ENCODE measurements at regions not wholly inside any gene's neighbourhood (a gene's known extent, or its start where the extent isn't known, plus 50 kb on each side); places are given as distances from the start of the nearest gene placed in this dataset.
"Not testable (repeated sequence)": the region's sequence is repeated elsewhere in the genome, so short reads cannot be mapped to it uniquely, and the experiment has no call there.

DNA sequence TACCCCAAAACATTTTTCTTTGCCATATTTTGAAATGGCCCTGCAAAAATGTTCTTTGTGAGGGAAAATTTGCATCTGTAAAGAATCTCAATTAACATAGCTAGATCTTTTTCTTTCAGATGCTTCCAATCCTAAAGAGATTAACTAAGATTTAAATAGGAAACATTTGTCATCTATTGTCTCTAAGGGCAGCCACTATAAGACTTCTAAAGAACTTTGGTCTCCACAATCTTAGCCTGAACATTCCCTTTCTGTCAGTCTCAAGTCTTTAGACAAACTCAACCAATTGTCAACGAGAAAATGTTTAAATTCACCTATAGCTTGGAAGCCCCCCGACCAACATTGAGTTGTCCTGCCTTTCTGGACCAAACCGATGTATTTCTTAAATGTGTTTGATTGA lies 71.1 kb upstream of the RASSF8 start:
- no peak for DNase-seq (ENCODE audit: low spot score in 2 of 2)
- Mint-ChIP-seq H3K36me3 (no peaks in the 10 kb centered on the region), H3K27ac (no peak overlapping the region), H3K9me3 (peaks cover under 1% of the 10 kb centered on the region), H3K4me1 (no peaks in the 10 kb centered on the region), H3K4me3 (no peak overlapping the region), H3K27me3 (peaks cover 5% of the 10 kb centered on the region)
- no peak for ATAC-seq (ENCODE audit: low read depth)

DNA sequence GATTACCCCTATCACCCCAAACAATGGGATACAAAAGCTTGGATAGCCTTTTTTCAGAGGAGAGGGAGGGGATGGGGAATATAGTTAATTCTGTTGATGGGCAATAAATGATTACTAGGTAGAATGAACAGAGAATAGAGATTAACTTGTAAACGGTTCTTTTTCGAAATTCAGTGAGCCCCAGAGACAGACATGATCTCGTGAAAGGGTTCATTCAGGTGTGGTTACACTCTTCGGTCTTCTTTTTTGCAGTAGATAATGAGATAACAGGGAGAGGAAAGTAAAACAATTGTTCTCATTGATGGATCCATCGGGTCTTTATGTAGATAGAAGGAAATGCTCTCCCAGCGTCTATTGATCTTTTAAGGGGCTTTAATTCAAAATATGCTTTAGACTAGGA lies 69.3 kb upstream of the RASSF8 start:
- no peak for DNase-seq (ENCODE audit: low spot score in 2 of 2)
- H3K4me3 Mint-ChIP-seq, result no peak overlapping the region
- H3K36me3 Mint-ChIP-seq, result no peaks in the 10 kb centered on the region
- no peak overlapping the region for H3K27ac Mint-ChIP-seq
- H3K9me3 Mint-ChIP-seq, result no peaks in the 10 kb centered on the region
- H3K27me3 Mint-ChIP-seq, result peaks cover 5% of the 10 kb centered on the region
- ATAC-seq (ENCODE audit: low read depth), result no peak
- no peaks in the 10 kb centered on the region for H3K4me1 Mint-ChIP-seq

DNA sequence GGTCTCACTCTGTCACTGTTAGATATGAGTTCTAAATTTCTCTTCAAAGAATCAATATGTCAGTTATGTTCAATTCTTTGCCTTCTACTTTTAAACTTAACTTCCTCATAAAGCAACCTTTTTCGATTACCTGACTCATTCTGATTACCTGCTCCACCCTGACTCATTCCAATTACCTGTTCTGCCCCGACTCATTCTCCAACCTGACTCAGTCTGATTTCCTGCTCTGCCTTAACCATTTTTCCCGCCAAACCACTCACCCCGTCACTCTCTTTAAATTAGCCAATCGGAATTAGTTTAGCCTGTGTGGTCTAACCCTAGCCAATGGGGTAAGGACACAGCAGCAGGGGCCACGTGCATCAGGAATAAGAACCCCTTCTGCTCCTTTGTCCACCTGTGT lies 67.4 kb upstream of the RASSF8 start:
- not testable (repeated sequence) for H3K36me3 Mint-ChIP-seq; H3K9me3 Mint-ChIP-seq; H3K27me3 Mint-ChIP-seq; DNase-seq (ENCODE audit: low spot score in 2 of 2); H3K4me1 Mint-ChIP-seq; H3K27ac Mint-ChIP-seq; H3K4me3 Mint-ChIP-seq; ATAC-seq (ENCODE audit: low read depth)

DNA sequence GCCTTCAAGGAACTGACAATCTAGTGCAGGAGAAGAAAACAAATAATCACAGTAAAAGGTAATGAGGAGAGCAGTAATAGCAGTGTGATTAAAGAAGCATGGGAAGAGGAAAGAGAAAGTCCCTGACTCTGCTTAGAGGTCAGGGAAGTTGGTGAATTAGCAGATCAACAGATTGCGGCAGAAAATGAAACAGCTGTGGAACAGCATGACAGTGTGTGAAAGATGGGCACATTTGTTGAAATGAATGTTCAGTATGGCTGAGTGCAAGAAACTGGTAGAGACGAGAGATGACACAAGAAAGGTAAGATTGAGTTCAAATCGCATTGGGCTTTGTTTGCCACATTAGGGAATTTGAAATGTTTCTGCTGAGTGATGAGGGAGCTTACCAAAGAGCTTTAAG lies 63.7 kb upstream of the RASSF8 start:
- H3K9me3 Mint-ChIP-seq, result peaks cover 6% of the 10 kb centered on the region
- H3K36me3 Mint-ChIP-seq, result peaks cover 3% of the 10 kb centered on the region
- DNase-seq (ENCODE audit: low spot score in 2 of 2) (no peak), ATAC-seq (ENCODE audit: low read depth) (no peak)
- H3K27me3 Mint-ChIP-seq, result peaks cover 5% of the 10 kb centered on the region
- H3K27ac Mint-ChIP-seq, result no peak overlapping the region
- H3K4me3 Mint-ChIP-seq, result no peak overlapping the region
- no peaks in the 10 kb centered on the region for H3K4me1 Mint-ChIP-seq

DNA sequence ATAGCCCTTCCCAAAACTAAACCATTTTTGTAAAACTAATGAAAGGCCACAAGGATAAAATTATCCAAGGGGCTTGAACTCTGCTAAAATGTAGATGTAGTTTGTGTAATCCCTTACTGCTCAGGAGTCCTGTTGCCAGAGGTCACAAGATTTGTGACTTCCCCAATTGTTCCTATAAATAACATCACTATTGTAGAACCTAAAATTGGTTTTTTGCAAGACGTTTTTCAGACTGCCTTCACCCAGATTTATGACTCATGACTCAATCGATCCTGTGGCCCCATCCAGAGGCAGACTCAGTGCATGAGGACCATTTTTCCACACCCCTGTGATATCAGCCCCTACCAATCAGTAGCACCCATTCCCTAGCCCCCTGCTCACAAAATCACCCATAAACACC lies 61.5 kb upstream of the RASSF8 start:
- Mint-ChIP-seq H3K4me3 (no peak overlapping the region), H3K36me3 (peaks cover 3% of the 10 kb centered on the region), H3K9me3 (peaks cover 6% of the 10 kb centered on the region), H3K27ac (no peak overlapping the region), H3K27me3 (peaks cover 2% of the 10 kb centered on the region), H3K4me1 (peaks cover 2% of the 10 kb centered on the region)
- ATAC-seq (ENCODE audit: low read depth) (no peak), DNase-seq (ENCODE audit: low spot score in 2 of 2) (no peak)

DNA sequence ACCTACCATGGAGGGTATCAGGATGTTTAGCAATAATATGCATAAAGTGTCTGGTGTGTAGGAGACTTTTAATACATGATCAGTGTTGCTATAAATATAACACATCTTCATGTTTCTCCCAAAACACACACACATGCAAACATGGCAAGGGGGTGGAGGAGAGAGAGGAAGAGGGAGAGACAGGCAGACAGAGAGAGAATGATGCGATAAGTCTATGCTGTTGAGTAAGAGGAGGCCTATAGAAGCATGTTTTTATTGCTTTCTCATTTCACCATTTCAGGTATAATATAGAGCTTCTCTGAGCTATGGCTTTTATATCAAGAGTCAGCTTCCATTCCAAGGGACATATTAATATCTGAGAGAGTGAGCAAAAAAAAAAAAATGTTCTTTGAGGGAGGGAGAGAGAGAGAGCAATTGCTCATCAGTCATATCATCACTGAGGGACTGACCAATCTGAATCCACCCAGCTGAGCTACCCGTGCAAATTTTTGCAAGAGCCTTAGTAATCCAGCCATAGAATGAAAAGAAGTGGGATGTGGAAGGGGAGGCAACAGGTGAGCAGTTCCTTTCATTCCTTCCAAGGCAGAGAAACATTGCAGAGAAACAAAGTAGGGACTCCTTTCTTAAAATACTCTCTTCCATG lies 54.8 kb upstream of the RASSF8 start:
- DNase-seq (ENCODE audit: low spot score in 2 of 2) (no peak), ATAC-seq (ENCODE audit: low read depth) (no peak)
- Mint-ChIP-seq H3K36me3 (no peaks in the 10 kb centered on the region), H3K27ac (no peak overlapping the region), H3K9me3 (no peaks in the 10 kb centered on the region), H3K4me3 (no peak overlapping the region), H3K27me3 (peaks cover 4% of the 10 kb centered on the region), H3K4me1 (peaks cover 2% of the 10 kb centered on the region)

DNA sequence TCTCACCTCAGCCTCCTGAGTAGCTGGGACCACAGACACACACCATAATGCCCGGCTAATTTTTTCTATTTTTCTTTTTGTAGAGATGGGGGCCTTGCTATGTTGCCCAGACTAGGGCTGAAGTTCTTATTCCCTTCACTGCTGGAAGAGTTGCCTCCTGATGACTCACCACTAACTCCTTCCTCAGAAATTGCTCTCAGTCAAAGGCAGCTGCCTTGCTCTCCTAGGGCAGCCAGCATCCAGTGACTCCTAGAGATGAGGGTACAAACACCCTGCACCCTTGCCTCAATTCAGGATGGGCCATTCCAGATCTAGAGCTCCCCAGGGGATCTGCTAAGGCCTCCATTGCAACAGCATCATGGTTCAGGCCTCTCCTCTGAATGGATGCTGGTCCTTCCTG lies 54.0 kb upstream of the RASSF8 start:
- Mint-ChIP-seq H3K9me3 (no peaks in the 10 kb centered on the region), H3K27me3 (peaks cover 5% of the 10 kb centered on the region), H3K4me1 (peaks cover 2% of the 10 kb centered on the region), H3K4me3 (no peak overlapping the region), H3K27ac (no peak overlapping the region), H3K36me3 (no peaks in the 10 kb centered on the region)
- no peak for ATAC-seq (ENCODE audit: low read depth)
- DNase-seq (ENCODE audit: low spot score in 2 of 2), result no peak

DNA sequence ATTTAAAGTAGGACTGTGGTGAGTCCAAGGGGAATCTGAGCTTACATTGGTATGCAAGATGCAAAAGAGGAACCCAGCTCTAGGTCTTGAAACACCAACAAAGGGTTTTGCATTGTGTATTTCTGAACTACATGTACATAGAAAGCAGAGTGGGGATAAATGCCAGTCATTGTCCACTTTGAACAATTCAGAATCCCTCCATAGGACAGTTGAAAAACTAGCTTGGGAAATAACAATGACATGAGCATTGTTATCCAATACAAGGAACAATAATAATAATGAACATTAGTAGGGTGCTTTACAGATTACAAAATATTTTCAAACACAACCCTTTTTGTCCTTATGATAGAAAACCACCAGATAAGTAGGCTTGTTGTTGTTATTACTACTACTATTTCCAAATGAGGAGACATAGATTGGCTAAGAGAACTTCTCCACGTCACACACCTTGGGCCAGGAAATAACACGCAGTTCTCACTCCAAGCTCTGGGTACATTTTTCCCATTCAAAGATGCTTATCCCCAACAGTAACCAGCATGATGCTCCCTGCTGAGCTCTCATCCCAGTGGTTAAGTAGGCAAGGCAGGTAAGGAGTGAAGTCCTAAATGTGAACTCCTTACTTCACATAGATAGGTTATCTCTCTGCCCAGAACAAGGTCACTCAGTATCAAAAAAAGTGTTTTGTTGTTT lies 51.7 kb upstream of the RASSF8 start:
- H3K27ac Mint-ChIP-seq, result no peak overlapping the region
- DNase-seq (ENCODE audit: low spot score in 2 of 2) (no peak), ATAC-seq (ENCODE audit: low read depth) (no peak)
- no peaks in the 10 kb centered on the region for H3K36me3 Mint-ChIP-seq
- H3K27me3 Mint-ChIP-seq, result peaks cover 5% of the 10 kb centered on the region
- peaks cover under 1% of the 10 kb centered on the region for H3K4me1 Mint-ChIP-seq
- no peak overlapping the region for H3K4me3 Mint-ChIP-seq
- H3K9me3 Mint-ChIP-seq, result no peaks in the 10 kb centered on the region

Data from memory B cell (primary cell).